ENCODE measurements at regions not wholly inside any gene's neighbourhood (a gene's known extent, or its start where the extent isn't known, plus 50 kb on each side); places are given as distances from the start of the nearest gene placed in this dataset.

- Histone ChIP-seq H3K4me2 (ENCODE audit: low read length) (no peak overlapping the region), H3K9me2 (ENCODE audit: insufficient read depth, low read length) (no peaks in the 10 kb centered on the region), H3K9ac (ENCODE audit: low read length) (no peak overlapping the region), H3F3A (ENCODE audit: insufficient read depth, low read length, poor library complexity, severe bottlenecking) (no peaks in the 10 kb centered on the region), H3K27ac (ENCODE audit: low read length) (no peak overlapping the region), H3K27me3 (ENCODE audit: insufficient read depth, low read depth, low read length) (no peaks in the 10 kb centered on the region), H2AFZ (ENCODE audit: low read depth, low read length) (no peak overlapping the region), H3K79me2 (replicated peaks; ENCODE audit: insufficient read depth, low read length) (no peaks in the 10 kb centered on the region), H4K20me1 (ENCODE audit: insufficient read depth) (no peaks in the 10 kb centered on the region), H3K9me3 (ENCODE audit: low read length) (no peaks in the 10 kb centered on the region), H3K36me3 (ENCODE audit: insufficient read depth, low read length) (no peaks in the 10 kb centered on the region), H3K4me3 (ENCODE audit: low read length) (no peak overlapping the region)
- TF ChIP-seq POLR2AphosphoS5 (IDR thresholded peaks at IDR 0.05) (no peak), EZH2 (IDR thresholded peaks at IDR 0.05; ENCODE audit: borderline replicate concordance, insufficient read depth, low read length, poor library complexity, severe bottlenecking) (no peak), RAD21 (conservative IDR thresholded peaks at IDR 0.05) (no peak), EP300 (conservative IDR thresholded peaks at IDR 0.05; ENCODE audit: poor library complexity, severe bottlenecking) (no peak), MXI1 (conservative IDR thresholded peaks at IDR 0.05; ENCODE audit: poor library complexity, severe bottlenecking) (no peak)
Observed at GRCh38 chr1:228979774-228980173, 244.5 kb downstream of the RHOU start.

- no peaks in the 10 kb centered on the region for H4K20me1 ChIP-seq (ENCODE audit: insufficient read depth)
- no peak overlapping the region for H3K9ac ChIP-seq (ENCODE audit: low read length)
- H3K36me3 ChIP-seq (ENCODE audit: insufficient read depth, low read length), result no peaks in the 10 kb centered on the region
- H3K4me2 ChIP-seq (ENCODE audit: low read length), result no peak overlapping the region
- H3K27ac ChIP-seq (ENCODE audit: low read length), result no peak overlapping the region
- no peak overlapping the region for H3K4me3 ChIP-seq (ENCODE audit: low read length)
- no peak overlapping the region for H2AFZ ChIP-seq (ENCODE audit: low read depth, low read length)
- no peaks in the 10 kb centered on the region for H3F3A ChIP-seq (ENCODE audit: insufficient read depth, low read length, poor library complexity, severe bottlenecking)
- no peak for TF ChIP-seq REST (IDR thresholded peaks at IDR 0.05; ENCODE audit: borderline replicate concordance)
- H3K79me2 ChIP-seq (replicated peaks; ENCODE audit: insufficient read depth, low read length), result no peaks in the 10 kb centered on the region
- no peaks in the 10 kb centered on the region for H3K9me2 ChIP-seq (ENCODE audit: insufficient read depth, low read length)
- no peaks in the 10 kb centered on the region for H3K9me3 ChIP-seq (ENCODE audit: low read length)
- H3K27me3 ChIP-seq (ENCODE audit: insufficient read depth, low read depth, low read length), result no peaks in the 10 kb centered on the region
Observed at GRCh38 chr1:228980232-228980937, 245.1 kb downstream of the RHOU start.

- Histone ChIP-seq H3K79me2 (replicated peaks; ENCODE audit: insufficient read depth, low read length) (no peaks in the 10 kb centered on the region), H3F3A (ENCODE audit: insufficient read depth, low read length, poor library complexity, severe bottlenecking) (no peaks in the 10 kb centered on the region), H3K4me3 (ENCODE audit: low read length) (no peak overlapping the region), H3K27ac (ENCODE audit: low read length) (no peak overlapping the region), H3K4me2 (ENCODE audit: low read length) (no peak overlapping the region), H3K9me3 (ENCODE audit: low read length) (no peaks in the 10 kb centered on the region), H3K27me3 (ENCODE audit: insufficient read depth, low read depth, low read length) (no peaks in the 10 kb centered on the region), H3K9me2 (ENCODE audit: insufficient read depth, low read length) (no peaks in the 10 kb centered on the region), H3K9ac (ENCODE audit: low read length) (no peak overlapping the region), H4K20me1 (ENCODE audit: insufficient read depth) (no peaks in the 10 kb centered on the region), H2AFZ (ENCODE audit: low read depth, low read length) (no peak overlapping the region), H3K36me3 (ENCODE audit: insufficient read depth, low read length) (no peaks in the 10 kb centered on the region)
- TF ChIP-seq MXI1 (conservative IDR thresholded peaks at IDR 0.05; ENCODE audit: poor library complexity, severe bottlenecking) (no peak), EP300 (conservative IDR thresholded peaks at IDR 0.05; ENCODE audit: poor library complexity, severe bottlenecking) (no peak), TAF1 (IDR thresholded peaks at IDR 0.05; ENCODE audit: low read depth) (no peak), EZH2 (IDR thresholded peaks at IDR 0.05; ENCODE audit: borderline replicate concordance, insufficient read depth, low read length, poor library complexity, severe bottlenecking) (no peak), POLR2AphosphoS5 (IDR thresholded peaks at IDR 0.05) (no peak), RAD21 (conservative IDR thresholded peaks at IDR 0.05) (no peak)
Observed at GRCh38 chr1:228982637-228983036, 247.4 kb downstream of the RHOU start.
